Left kidney (tissue), 1 donor: ENCODE measurements at regions not wholly inside any gene's neighbourhood (a gene's known extent, or its start where the extent isn't known, plus 50 kb on each side); places are given as distances from the start of the nearest gene placed in this dataset.
"Not testable (repeated sequence)": the region's sequence is repeated elsewhere in the genome, so short reads cannot be mapped to it uniquely, and the experiment has no call there.

Experiments
- DNase-seq: peaks from one replicate; pipeline ENCODE4 v3.0.0-alpha.2; 2013

DNA sequence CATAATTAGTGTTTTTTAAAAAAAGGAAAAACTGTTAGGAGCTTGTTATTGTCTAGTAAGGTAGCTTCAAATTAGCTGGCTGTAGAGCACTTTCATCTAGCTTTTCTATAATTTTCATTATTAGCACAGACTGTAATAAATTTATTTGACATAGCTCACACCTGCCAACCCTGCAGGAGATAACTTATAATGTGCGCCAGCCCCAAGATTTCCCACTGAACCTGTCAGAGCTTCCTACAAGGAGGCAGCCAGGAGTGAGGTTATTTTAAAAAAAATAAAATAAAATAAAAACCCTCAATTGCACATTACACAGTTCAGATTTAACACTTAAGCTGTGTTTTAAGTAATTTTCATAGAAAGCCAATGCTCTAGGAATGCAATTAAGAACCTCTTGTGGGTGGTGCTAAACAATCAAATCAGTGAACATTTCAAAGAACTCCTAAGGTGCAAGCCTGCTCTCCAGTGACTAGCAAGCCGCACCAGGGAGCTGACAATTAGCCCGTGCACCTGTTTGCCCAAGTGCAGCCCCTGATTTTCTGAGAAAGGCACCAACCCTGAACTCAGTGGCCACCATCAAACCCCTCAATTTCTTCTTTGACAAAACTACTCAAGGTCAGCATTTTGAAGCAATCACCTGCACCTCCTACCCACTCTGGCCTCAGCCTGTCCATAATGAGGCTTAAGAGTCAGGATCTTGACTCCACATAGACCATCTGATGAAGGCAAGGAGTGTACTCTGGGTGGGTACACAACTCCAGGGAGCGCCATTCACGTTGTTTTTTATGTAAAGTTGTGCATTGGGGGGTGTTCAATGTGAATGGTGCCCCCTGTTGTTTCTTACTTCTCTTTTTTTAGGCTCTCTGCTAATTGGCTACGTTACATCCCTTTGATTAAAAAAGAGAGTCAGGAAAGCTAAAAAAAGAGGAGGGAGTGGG, 385.3 kb upstream of the WWC1 start:
- DNase-seq, result no peak

DNA sequence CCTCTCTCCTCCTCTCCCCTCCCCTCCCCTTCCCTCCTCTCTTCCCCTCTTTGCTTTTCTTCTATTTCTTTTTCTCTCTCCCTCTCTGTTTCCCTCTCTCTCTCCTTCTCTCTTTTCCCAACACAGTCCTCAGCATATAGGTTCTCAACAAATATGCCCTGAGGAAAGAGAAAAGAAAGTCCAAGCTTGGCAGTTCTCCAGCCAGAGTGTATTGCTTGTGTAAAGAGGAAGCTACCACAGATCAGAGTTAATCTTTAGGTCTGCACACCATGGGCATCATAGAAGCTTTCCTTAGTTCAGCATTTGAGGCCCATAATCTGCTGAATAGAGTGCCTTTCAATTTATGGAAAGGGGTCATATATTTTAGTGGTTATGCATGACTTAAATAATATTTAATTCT, 382.8 kb upstream of the WWC1 start:
- no peak for DNase-seq

GRCh38 chr5:167912941-167913665, 378.3 kb upstream of the WWC1 start:
- no peak for DNase-seq

DNA sequence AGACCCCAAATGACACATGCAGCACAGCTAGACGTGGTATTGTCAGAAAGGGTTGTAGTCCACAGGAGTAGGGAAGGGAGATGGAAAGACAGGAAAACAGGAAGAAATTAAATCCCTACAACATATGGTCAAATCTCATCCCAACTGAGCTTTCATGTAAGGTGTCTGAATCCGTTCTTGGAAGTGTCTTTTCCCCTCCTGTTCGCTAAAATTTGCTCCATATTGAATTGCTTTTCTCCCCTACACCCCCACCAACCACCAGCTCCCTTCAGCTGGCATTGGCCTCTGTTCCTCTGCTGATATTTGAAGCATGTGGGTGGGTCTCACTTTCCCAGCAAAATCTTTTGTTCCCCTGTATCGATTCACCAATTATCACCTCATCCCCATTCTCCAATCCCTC, 376.2 kb upstream of the WWC1 start:
- DNase-seq, result no peak

DNA sequence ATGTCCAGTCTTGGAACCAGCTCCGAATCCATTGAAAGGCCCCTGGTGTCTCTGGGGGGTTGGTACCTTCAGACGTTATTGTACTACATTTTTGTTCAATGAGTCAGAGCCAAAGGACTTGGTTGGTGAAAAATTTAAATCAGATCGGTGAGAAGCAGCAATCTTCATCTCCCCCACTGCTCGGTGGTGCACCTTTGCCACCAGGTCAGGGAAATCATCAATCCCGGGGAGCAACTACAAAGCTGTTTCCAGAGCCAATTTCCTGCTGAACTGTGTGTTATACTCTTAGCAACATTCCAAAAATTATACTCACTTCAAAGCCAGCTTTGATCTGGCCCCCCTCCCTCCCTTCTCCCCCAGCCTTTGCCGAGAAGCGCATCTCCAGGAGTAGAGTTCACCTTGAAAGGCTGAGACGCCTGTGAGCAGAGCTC, 375.2 kb upstream of the WWC1 start:
- no peak for DNase-seq

GRCh38 chr5:167916706-167917105, 374.7 kb upstream of the WWC1 start:
- DNase-seq, result no peak

DNA sequence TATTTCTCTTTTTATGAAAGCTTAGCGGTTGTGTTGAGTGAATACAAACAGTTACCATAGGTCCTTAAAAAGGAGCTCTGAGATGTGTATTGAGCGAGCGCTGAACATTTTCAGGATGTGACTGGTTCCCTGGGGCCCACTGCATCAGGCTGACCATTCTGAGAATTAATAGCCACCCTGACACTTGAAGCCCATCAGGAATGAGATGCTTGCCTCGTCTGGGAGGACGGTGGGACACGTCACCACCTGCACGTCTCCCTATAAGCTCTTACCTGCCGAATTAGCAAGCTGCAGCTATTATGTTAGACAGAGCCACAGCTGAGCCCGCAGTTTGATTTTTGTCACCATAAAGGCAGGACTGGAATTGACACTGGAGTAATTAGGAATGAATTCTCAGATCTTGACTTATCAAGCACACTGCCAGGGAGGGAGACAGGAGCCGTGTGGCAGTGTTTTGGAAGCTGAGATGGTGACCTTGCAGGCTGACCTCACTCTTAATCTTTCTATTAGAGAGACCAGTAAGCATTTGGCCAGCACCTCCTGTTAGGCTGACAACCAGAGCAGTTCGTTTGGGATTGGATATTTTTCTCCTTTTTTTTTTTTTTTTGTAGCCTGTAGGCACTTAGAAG, 373.1 kb upstream of the WWC1 start:
- no peak for DNase-seq

DNA sequence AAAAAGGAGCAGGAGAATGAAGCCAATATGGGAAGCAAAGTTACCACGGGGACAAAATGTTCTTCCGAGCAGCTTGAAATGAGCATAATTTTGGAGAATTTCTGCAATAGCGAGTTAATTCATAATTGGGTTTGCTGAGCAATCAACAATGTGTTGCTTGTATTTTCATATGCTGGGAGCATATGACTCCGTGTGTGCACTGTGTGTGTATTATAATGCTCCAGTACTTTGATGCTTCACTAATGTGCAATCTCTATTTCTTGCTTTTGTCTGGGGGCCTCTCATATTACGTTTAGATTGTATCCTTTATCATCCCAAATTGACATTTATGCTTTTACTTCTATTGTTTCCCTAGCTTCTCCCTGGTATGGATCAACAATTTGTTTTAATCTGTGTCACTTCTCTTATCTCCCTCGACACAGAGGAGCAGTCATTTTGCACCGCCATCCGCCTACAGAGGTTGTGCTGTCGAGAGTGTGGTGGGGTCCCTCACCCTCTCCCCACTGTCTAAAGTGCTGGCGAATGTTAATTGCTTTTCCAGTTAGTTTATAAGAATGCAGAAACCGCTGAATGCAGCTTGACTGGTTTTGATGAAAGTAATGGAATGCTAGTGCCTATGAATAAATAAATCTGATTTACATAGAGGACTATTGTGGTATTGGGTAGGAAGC, 372.5 kb upstream of the WWC1 start:
- no peak for DNase-seq

DNA sequence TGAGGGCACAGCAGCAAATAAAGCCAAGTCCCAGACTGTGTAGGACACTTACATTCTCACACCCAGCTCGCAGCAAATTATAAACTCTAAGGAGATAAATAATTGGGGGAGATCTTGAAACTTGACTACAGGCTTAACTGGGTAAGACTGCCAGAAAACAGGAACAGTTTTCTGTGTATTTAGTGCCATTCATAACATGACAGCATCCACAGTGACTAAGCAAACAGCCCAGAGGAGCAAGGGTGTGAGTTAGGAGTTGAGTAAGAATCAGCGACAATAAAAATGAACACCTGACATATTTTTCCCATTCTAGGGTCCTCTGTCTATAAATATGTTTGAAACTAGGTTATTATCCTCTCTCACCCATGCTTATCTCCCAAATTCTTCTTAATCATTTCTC, 370.9 kb upstream of the WWC1 start:
- no peak for DNase-seq

DNA sequence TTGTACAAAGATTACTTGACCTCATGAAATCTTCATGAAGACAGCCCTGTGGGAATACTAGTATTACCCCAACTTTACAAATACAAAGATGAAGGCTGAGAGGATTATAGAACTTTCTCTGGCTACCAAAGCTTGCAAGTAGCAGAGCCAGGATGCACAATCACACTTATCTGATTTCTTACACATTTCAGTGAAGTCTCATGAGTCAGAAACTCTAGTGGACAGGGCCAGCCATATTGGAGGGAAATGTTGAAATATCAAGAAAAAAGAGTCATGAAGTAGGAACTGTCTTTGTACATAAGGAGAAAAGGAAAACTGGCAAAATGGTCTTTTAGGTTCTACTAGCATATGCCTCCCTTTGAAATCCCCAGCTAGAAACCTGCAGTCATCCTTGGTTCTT, 369.6 kb upstream of the WWC1 start:
- DNase-seq, result no peak

- no peak for DNase-seq
These were observed 368.0 kb upstream of the WWC1 start for GRCh38 chr5:167923396-167923795.

GRCh38 chr5:167929841-167930240, 361.6 kb upstream of the WWC1 start:
- DNase-seq, result no peak

GRCh38 chr5:167934551-167934971, 356.9 kb upstream of the WWC1 start:
- DNase-seq, result no peak

DNA sequence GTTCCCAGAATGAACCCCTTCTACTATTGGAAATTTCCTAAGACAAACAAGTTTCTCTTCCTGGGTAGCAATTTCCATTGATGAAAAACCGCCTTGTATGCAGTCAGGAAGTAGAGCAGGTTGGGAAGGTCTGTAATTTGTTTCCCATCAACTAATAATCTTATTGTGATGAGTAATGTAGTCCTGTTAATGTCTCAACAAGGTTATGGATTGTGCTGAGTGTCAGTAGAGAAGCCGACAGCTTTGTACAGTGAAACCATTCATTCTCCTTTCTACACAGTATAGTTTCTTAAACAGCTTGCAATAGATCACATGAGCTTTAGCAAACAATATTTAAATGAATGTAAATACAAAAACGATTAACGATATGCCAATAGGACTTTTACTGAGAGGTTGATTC, 355.4 kb upstream of the WWC1 start:
- no peak for DNase-seq

DNA sequence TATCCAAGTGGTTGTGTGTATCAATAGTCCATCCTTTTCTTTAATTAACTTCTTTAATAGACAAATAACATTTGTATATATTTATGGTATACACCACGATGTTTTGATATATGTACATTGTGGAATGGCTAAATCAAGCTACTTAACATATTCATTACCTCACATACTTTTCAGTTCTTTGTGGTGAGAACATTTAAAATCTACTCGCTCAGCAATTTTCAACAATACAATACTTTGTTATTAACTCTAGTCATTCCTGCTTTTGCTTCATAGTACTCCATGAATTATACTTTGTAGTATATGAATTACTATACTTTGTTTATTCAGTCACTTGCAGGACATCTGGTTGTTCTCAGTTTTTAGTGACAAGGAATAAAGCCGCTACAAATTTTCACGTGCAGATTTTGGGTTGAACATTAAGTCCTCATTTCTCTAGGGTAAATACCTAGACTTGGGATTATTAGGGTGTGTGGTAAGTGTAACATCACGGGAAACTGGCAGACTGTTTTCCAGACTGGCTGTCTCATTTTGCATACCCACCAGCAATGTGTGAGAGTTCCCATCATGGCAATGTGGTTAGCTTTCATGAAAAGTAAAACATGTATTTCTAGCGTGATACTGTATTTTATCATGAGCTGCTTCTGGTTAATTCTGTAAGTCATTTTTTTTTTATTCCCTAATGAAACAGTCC, 354.4 kb upstream of the WWC1 start:
- DNase-seq, result no peak

- no peak for DNase-seq
These were observed 353.8 kb upstream of the WWC1 start for GRCh38 chr5:167937635-167937998.

- no peak for DNase-seq
These were observed 351.8 kb upstream of the WWC1 start for GRCh38 chr5:167939686-167940085.

GRCh38 chr5:167940911-167941310, 350.5 kb upstream of the WWC1 start:
- no peak for DNase-seq

DNA sequence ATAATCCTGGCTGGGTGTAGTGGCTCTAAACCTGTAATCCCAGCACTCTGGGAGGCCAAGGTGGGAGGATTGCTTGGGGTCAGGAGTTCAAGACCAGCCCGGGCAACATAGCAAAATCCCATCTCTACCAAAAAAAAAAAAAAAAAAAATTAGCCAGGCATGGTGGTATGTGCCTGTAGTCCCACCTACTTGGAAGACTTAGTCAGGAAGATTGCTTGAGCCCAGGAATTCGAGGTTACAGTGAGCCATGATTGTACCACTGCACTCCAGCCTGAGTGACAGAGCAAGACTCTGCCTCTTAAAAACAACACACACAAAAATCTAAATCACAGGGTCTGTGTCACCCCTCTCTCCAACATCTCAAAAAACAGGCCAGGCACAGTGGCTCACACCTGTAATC, 349.9 kb upstream of the WWC1 start:
- not testable (repeated sequence) for DNase-seq

DNA sequence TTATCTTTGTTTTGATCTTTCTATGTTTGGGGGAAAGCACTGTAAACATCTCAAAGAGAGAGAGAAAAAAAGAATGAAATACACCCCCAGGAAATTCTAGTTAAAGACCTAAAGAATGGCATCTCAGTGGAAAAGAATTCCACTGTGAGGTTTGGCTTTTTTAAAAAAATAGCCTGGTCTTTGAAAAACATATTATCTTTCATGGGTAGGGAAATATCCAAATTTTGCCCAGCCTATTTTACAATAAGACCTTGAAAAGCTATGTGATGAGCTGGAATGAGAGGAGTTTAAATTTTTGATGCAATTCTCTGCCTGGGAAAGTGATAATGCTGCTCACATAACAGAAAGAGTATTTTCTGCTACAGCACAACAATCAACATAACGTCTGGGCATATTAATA, 348.1 kb upstream of the WWC1 start:
- no peak for DNase-seq

DNA sequence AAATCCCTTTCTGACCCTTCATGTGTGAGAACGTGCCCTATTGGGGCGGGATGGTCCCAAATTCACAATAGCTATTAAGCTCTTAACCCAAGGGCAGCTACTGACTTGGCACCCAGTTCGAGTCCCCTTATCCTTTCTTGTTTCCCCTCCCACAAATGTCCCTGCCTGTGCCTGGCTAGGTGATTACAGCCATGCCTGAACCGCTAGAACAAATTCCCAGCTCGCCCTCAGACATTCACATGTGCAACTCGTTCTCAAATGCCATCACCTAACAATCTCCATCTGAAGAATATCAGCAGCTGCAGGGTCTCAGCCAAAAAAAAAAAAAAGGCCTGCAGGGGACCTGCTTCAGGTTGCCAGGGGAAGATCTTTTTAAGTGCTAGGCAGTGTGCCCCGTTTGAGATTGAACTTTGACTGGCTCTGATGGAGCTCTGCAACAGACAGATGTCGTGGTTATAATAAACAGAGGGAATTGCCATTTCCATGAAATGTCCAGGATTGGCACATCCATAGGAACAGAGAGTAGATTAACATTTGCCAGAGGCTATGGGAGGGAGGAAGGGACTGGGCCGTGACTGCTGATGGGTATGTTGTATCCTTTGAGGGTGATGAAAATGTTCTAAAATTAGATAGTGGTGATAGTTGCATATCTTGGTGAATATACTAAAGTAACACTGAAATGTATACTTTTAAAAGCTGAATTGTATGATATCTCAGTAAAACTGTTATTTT, 347.2 kb upstream of the WWC1 start:
- no peak for DNase-seq
